ENCODE measurements at regions not wholly inside any gene's neighbourhood (a gene's known extent, or its start where the extent isn't known, plus 50 kb on each side); places are given as distances from the start of the nearest gene placed in this dataset.

DNA sequence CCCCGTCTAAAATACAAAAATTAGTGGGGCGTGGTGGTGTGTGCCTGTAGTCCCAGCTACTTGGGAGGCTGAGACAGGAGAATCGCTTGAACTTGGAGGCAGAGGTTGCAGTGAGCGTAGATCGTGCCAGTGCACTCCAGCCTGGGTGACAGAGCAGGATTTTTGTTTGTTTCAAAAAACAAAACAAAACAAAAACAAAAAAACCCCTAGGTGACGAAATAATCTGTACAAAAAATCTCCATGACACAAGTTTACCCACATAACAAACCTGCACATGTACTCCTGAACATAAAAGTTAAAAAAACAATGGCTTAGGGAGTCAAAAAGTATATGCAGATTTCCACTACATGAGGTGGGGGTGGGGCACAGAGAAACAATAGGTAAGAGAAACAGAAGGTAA, 140.5 kb upstream of the ASIC2 start:
- H3K4me3 ChIP-seq: no peak overlapping the region
- no peaks in the 10 kb centered on the region for H3K9me3 ChIP-seq (ENCODE audit: control insufficient read depth in 4 of 4, insufficient read depth in 3 of 4, low read length in 3 of 4)
- ATAC-seq (ENCODE audit: insufficient read depth, low FRiP score): no peak
- H3K9ac ChIP-seq (ENCODE audit: insufficient read depth in 1 of 2, low read length in 2 of 2): no peak overlapping the region
- DNase-seq: no peak
- no peak overlapping the region for H3K27ac ChIP-seq (ENCODE audit: low read depth in 1 of 2, low read length in 1 of 2)
- H3K4me1 ChIP-seq (ENCODE audit: control insufficient read depth in 5 of 5, insufficient read depth in 5 of 5, low read length in 5 of 5): peaks cover 0 to 5% (median 0%) of the 10 kb centered on the region in 5 donors
- no peaks in the 10 kb centered on the region for H3K27me3 ChIP-seq (ENCODE audit: control insufficient read depth in 3 of 3, insufficient read depth in 3 of 3, low read length in 2 of 3)
- TF ChIP-seq, protein P1, sequence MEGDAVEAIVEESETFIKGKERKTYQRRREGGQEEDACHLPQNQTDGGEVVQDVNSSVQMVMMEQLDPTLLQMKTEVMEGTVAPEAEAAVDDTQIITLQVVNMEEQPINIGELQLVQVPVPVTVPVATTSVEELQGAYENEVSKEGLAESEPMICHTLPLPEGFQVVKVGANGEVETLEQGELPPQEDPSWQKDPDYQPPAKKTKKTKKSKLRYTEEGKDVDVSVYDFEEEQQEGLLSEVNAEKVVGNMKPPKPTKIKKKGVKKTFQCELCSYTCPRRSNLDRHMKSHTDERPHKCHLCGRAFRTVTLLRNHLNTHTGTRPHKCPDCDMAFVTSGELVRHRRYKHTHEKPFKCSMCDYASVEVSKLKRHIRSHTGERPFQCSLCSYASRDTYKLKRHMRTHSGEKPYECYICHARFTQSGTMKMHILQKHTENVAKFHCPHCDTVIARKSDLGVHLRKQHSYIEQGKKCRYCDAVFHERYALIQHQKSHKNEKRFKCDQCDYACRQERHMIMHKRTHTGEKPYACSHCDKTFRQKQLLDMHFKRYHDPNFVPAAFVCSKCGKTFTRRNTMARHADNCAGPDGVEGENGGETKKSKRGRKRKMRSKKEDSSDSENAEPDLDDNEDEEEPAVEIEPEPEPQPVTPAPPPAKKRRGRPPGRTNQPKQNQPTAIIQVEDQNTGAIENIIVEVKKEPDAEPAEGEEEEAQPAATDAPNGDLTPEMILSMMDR (IDR thresholded peaks at IDR 0.05; ENCODE audit: control extremely low read depth, extremely low read depth): no peak
- WGBS, 2 donors: 81 to 89% methylated on average over 6 of the region's 6 CpGs
- no peaks in the 10 kb centered on the region for H3K36me3 ChIP-seq (ENCODE audit: control insufficient read depth in 4 of 4, insufficient read depth in 4 of 4, low read length in 4 of 4)

DNA sequence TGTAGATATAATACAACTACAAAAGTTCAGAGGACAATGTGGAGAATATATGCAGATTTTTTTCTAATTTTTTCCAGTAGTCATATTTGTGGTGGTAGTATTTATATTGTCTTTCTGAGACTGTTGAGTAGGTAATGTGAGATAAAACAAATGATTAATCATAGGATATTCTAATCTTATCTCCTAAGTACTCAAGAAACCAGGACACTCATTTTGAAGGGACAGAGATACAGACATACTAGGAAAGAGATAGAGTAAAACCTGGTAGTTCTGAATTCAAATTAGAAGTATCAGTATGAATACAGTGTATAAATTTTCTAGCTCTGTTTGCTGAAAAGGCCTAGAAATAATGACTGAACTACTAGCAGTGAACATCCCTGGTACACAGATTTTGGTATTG, 141.7 kb upstream of the ASIC2 start:
- DNase-seq (no peak), ATAC-seq (ENCODE audit: insufficient read depth, low FRiP score) (no peak)
- H3K36me3 ChIP-seq (ENCODE audit: control insufficient read depth in 4 of 4, insufficient read depth in 4 of 4, low read length in 4 of 4): no peaks in the 10 kb centered on the region
- H3K27ac ChIP-seq (ENCODE audit: low read depth in 1 of 2, low read length in 1 of 2): no peak overlapping the region
- TF ChIP-seq, protein P1 (IDR thresholded peaks at IDR 0.05; ENCODE audit: control extremely low read depth, extremely low read depth): no peak
- H3K27me3 ChIP-seq (ENCODE audit: control insufficient read depth in 3 of 3, insufficient read depth in 3 of 3, low read length in 2 of 3): no peaks in the 10 kb centered on the region
- peaks cover 0 to 5% (median 0%) of the 10 kb centered on the region in 5 donors for H3K4me1 ChIP-seq (ENCODE audit: control insufficient read depth in 5 of 5, insufficient read depth in 5 of 5, low read length in 5 of 5)
- no peaks in the 10 kb centered on the region for H3K9me3 ChIP-seq (ENCODE audit: control insufficient read depth in 4 of 4, insufficient read depth in 3 of 4, low read length in 3 of 4)
- no peak overlapping the region for H3K9ac ChIP-seq (ENCODE audit: insufficient read depth in 1 of 2, low read length in 2 of 2)
- no peak overlapping the region for H3K4me3 ChIP-seq

DNA sequence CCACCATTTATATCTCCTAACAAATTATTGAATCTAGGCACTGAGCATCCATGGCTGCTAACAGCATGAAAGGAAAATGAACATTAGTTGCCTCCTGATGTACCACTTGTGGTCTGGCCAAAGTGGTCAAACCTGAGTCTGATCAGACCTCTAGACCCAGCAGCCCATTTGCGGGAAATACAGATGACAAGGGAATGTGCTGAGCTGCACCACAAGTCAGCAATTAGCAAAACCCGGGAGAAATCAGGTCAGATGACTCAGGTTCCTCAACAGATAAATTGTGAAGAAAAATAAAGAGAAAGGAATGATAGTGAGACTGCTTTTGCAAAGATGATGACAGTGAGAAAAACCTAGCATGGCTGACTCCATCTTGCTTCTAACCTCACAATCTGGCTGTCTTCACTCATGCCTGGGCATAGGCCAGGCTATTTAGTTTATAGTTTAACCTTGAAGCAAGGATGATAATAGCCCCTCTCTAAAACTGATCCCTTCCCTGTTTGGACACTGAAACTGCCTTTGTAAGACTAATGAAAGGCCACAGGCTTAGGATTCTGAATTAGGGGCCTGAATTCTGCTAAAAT, 142.7 kb upstream of the ASIC2 start:
- ATAC-seq (ENCODE audit: insufficient read depth, low FRiP score) (no peak), DNase-seq (no peak)
- H3K9ac ChIP-seq (ENCODE audit: insufficient read depth in 1 of 2, low read length in 2 of 2): no peak overlapping the region
- no peaks in the 10 kb centered on the region for H3K27me3 ChIP-seq (ENCODE audit: control insufficient read depth in 3 of 3, insufficient read depth in 3 of 3, low read length in 2 of 3)
- no peaks in the 10 kb centered on the region for H3K9me3 ChIP-seq (ENCODE audit: control insufficient read depth in 4 of 4, insufficient read depth in 3 of 4, low read length in 3 of 4)
- WGBS, 2 donors: 86 to 90% methylated on average over 2 of the region's 2 CpGs
- peaks cover 0 to 5% (median 0%) of the 10 kb centered on the region in 5 donors for H3K4me1 ChIP-seq (ENCODE audit: control insufficient read depth in 5 of 5, insufficient read depth in 5 of 5, low read length in 5 of 5)
- H3K27ac ChIP-seq (ENCODE audit: low read depth in 1 of 2, low read length in 1 of 2): no peak overlapping the region
- TF ChIP-seq, protein P1 (IDR thresholded peaks at IDR 0.05; ENCODE audit: control extremely low read depth, extremely low read depth): no peak
- no peak overlapping the region for H3K4me3 ChIP-seq
- H3K36me3 ChIP-seq (ENCODE audit: control insufficient read depth in 4 of 4, insufficient read depth in 4 of 4, low read length in 4 of 4): no peaks in the 10 kb centered on the region

DNA sequence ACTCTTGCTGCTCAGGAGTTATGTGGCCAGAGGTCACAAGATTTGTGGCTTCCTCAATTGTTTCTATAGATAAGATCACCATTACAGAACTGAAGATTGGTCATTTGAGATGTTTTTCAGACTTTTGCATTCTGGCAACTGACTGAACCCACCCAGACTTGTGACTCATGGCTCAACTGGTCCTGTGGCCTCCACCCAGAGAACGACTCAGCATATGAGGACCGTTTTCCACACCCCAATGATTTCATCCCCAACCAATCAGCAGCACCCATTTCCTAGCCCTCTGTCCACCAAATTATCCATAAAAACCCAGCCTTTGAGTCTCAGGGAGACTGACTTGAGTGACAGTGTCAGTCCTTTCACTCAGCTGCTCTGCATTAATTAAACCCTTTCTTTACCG, 143.2 kb upstream of the ASIC2 start:
- Histone ChIP-seq H3K36me3 (ENCODE audit: control insufficient read depth in 4 of 4, insufficient read depth in 4 of 4, low read length in 4 of 4) (no peaks in the 10 kb centered on the region), H3K9me3 (ENCODE audit: control insufficient read depth in 4 of 4, insufficient read depth in 3 of 4, low read length in 3 of 4) (no peaks in the 10 kb centered on the region), H3K27ac (ENCODE audit: low read depth in 1 of 2, low read length in 1 of 2) (no peak overlapping the region), H3K27me3 (ENCODE audit: control insufficient read depth in 3 of 3, insufficient read depth in 3 of 3, low read length in 2 of 3) (no peaks in the 10 kb centered on the region), H3K9ac (ENCODE audit: insufficient read depth in 1 of 2, low read length in 2 of 2) (no peak overlapping the region), H3K4me3 (no peak overlapping the region), H3K4me1 (ENCODE audit: control insufficient read depth in 5 of 5, insufficient read depth in 5 of 5, low read length in 5 of 5) (peaks cover 0 to 5% (median 0%) of the 10 kb centered on the region in 5 donors)
- WGBS, 2 donors: 82 to 89% methylated on average over 3 of the region's 3 CpGs
- ATAC-seq (ENCODE audit: insufficient read depth, low FRiP score) (no peak), DNase-seq (no peak)
- TF ChIP-seq, protein P1 (IDR thresholded peaks at IDR 0.05; ENCODE audit: control extremely low read depth, extremely low read depth): no peak

All from lung (tissue), 11 donors.